Nephron (organoid): ENCODE measurements at regions not wholly inside any gene's neighbourhood (a gene's known extent, or its start where the extent isn't known, plus 50 kb on each side); places are given as distances from the start of the nearest gene placed in this dataset.
"Not testable (repeated sequence)": the region's sequence is repeated elsewhere in the genome, so short reads cannot be mapped to it uniquely, and the experiment has no call there.

Experiments used
- H3K27ac Mint-ChIP-seq, 3 experiments: 2 replicates each; pipeline ENCODE4 v1.8.0; 2020; ENCODE audit warnings: mixed read lengths in 3 of 3, mild to moderate bottlenecking in 2 of 3, moderate library complexity in 1 of 3
- H3K27me3 Mint-ChIP-seq: 2 replicates; pipeline ENCODE4 v1.8.0; 2021; ENCODE audit warnings: low read depth, mild to moderate bottlenecking, moderate library complexity, mixed read lengths
- H3K36me3 Mint-ChIP-seq: 2 replicates; pipeline ENCODE4 v1.8.0; 2020; ENCODE audit warnings: low read depth, mixed read lengths
- H3K4me1 Mint-ChIP-seq: 2 replicates; pipeline ENCODE4 v1.8.0; 2020; ENCODE audit warnings: mixed read lengths
- H3K4me3 Mint-ChIP-seq, 3 experiments: 2 replicates each; pipeline ENCODE4 v1.8.0; 2020; ENCODE audit warnings: mild to moderate bottlenecking in 3 of 3, mixed read lengths in 3 of 3, moderate library complexity in 2 of 3
- H3K9me3 Mint-ChIP-seq: 2 replicates; pipeline ENCODE4 v1.8.0; 2020; ENCODE audit warnings: mixed read lengths
- CTCF ChIP-seq, 3 experiments: fragments of 200-600 bp; sonication (generic); IDR thresholded peaks; one replicate each; pipeline ENCODE4 v1.5.0; 2021; ENCODE audit warnings: antibody characterized with exemption in 3 of 3; ENCODE audit not compliant: unreplicated experiment in 3 of 3

- no peak for TF ChIP-seq CTCF (IDR thresholded peaks at IDR 0.05; ENCODE audit: unreplicated experiment in 3 of 3)
- Mint-ChIP-seq H3K9me3 (peaks cover 3% of the 10 kb centered on the region), H3K27ac (no peak overlapping the region), H3K27me3 (no peaks in the 10 kb centered on the region), H3K4me3 (no peak overlapping the region), H3K4me1 (no peaks in the 10 kb centered on the region), H3K36me3 (no peaks in the 10 kb centered on the region)
Observed at GRCh38 chr3:135597855-135598254, 367.7 kb upstream of the PPP2R3A start.

DNA sequence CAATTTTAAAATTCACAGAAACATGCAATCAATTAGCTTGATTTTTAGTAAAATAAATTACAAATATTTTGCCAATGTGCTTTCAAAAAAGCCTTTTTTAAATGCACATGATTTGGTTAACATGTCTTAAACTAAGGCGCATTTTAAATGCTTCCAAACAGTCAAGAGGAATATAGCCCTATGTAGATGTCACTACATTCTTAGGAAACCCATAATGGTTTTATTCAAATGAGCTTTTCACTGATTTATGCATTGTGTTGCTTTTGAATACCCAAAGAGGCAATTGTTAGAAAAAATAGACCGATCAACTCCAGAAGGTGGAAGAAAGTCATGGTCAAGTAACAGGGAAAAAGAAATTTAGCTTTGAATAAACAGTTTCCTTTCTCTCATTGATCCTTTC, 366.9 kb upstream of the PPP2R3A start:
- Mint-ChIP-seq H3K36me3 (no peaks in the 10 kb centered on the region), H3K9me3 (peaks cover 3% of the 10 kb centered on the region), H3K4me3 (no peak overlapping the region), H3K4me1 (no peaks in the 10 kb centered on the region), H3K27ac (no peak overlapping the region), H3K27me3 (no peaks in the 10 kb centered on the region)
- no peak for TF ChIP-seq CTCF (IDR thresholded peaks at IDR 0.05; ENCODE audit: unreplicated experiment in 3 of 3)

GRCh38 chr3:135604512-135604911, 361.0 kb upstream of the PPP2R3A start:
- H3K4me3 Mint-ChIP-seq, H3K27me3 Mint-ChIP-seq, H3K27ac Mint-ChIP-seq, H3K4me1 Mint-ChIP-seq, H3K36me3 Mint-ChIP-seq: not testable (repeated sequence)
- H3K9me3 Mint-ChIP-seq, result peaks cover 13% of the 10 kb centered on the region

- H3K9me3 Mint-ChIP-seq, result peaks cover 2% of the 10 kb centered on the region
- H3K27me3 Mint-ChIP-seq, result no peaks in the 10 kb centered on the region
- TF ChIP-seq CTCF (IDR thresholded peaks at IDR 0.05; ENCODE audit: unreplicated experiment in 3 of 3), result no peak
- no peak overlapping the region for H3K27ac Mint-ChIP-seq
- H3K4me3 Mint-ChIP-seq, result no peak overlapping the region
- H3K4me1 Mint-ChIP-seq, result no peaks in the 10 kb centered on the region
- no peaks in the 10 kb centered on the region for H3K36me3 Mint-ChIP-seq
Observed at GRCh38 chr3:135618123-135618522, 347.4 kb upstream of the PPP2R3A start.

- no peak for TF ChIP-seq CTCF (IDR thresholded peaks at IDR 0.05; ENCODE audit: unreplicated experiment in 3 of 3)
- Mint-ChIP-seq H3K4me3 (no peak overlapping the region), H3K4me1 (no peaks in the 10 kb centered on the region), H3K36me3 (no peaks in the 10 kb centered on the region), H3K27me3 (no peaks in the 10 kb centered on the region), H3K27ac (no peak overlapping the region), H3K9me3 (no peaks in the 10 kb centered on the region)
Observed at GRCh38 chr3:135621184-135621920, 344.2 kb upstream of the PPP2R3A start.

- no peak for TF ChIP-seq CTCF (IDR thresholded peaks at IDR 0.05; ENCODE audit: unreplicated experiment in 3 of 3)
- Mint-ChIP-seq H3K9me3 (no peaks in the 10 kb centered on the region), H3K4me1 (no peaks in the 10 kb centered on the region), H3K27me3 (no peaks in the 10 kb centered on the region), H3K27ac (no peak overlapping the region), H3K4me3 (no peak overlapping the region), H3K36me3 (no peaks in the 10 kb centered on the region)
Observed at GRCh38 chr3:135622215-135622614, 343.3 kb upstream of the PPP2R3A start.
